Stimulated activated naive CD8-positive, alpha-beta T cell treated with anti-CD3 and anti-CD28 coated beads, Interleukin-15, Interleukin-2, amounts not matched to agents 100 U/mL and 50 U/mL, for 24 hours (primary cell): ENCODE measurements at regions not wholly inside any gene's neighbourhood (a gene's known extent, or its start where the extent isn't known, plus 50 kb on each side); places are given as distances from the start of the nearest gene placed in this dataset.
"Not testable (repeated sequence)": the region's sequence is repeated elsewhere in the genome, so short reads cannot be mapped to it uniquely, and the experiment has no call there.

ENCODE experiments used
- ATAC-seq: fragments of 150-1000 bp; cut with Tn5 transposase; one replicate; pipeline ENCODE4 v1.10.0; 2021
- DNase-seq: peaks from one replicate; pipeline ENCODE4 v3.0.0; 2021

- ATAC-seq, DNase-seq: not testable (repeated sequence)
Observed at GRCh38 chr6:54564188-54564587, 255.9 kb downstream of the TINAG start.

DNA sequence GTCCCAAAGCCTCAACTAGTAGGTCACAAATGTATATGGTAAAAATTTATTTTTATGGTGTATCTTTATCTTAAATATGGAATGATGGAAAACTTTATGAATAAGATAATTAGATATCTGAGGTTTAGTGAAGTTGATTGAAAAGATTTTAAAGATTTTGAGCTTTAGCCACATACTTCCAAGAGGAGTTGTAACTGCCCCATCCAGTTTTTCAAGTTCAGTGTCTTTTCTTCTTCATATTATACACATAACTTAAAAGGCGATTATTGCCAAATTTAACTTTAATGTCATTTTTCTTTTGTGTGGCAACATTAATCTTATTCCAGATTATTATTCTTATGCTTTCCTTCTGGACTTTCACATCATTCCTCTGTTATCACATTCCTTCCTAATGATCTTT is 266.4 kb downstream of the TINAG start:
- no peak for DNase-seq
- ATAC-seq, result no peak

DNA sequence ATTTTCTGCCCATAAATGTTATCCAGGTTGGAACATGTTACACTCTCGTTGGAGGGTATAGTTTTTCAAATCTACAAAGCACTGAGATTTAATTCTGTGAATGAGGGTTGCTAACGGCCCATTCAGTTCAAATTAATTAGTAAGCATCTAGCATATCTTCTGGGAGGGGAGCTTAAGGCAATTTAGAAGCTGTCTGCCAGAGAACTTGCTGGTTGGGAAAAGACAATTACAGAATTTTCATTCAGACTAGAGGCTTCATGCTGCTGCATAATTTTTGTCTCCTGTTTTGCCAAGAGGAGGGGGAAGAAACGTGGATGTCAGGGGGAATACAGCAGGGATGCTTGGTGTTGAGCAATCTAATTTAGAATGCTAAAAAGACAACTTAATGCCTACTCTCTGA is 268.3 kb upstream of the FAM83B start:
- ATAC-seq (no peak), DNase-seq (no peak)

DNA sequence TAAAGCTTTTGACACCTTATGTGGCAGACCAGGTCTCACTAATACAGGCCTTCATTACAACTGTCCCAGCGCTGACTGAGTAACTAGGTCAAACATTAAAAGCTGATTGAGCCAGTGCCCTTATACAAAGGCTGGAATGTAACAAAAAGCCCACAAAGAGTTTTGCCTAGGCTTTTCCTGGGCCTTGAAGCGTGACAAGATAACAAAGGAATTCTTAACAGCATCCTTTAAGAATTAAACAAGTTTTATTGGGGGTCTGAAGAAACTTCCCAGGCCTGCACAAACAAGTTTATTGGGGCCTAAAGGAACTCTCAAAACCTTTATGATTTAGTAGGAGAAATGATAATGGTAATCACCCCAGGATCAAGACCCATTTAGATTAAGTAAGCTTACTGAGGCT is 267.6 kb upstream of the FAM83B start:
- DNase-seq (no peak), ATAC-seq (no peak)

- no peak for DNase-seq
- no peak for ATAC-seq
Observed at GRCh38 chr6:54586251-54586650, 260.3 kb upstream of the FAM83B start.

DNA sequence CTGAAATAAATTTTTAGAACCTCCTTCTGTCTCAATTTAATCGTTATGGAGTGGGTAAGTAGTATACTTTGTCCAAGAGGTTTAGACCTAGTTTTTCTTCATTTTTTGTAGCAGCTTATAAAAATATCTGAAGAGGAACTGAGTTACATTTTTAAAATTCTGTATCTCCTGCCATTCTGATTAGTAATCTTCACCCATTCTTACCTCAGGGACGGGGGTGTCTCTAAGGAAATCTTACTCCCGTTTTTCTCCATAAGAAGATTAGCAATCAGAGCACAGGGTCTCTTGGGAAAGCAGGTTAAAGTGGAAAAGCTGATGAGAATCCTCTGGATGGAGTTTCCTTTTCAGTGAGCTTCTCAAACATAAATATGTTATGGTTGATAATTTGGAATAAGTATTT is 259.3 kb upstream of the FAM83B start:
- DNase-seq (no peak), ATAC-seq (no peak)

DNA sequence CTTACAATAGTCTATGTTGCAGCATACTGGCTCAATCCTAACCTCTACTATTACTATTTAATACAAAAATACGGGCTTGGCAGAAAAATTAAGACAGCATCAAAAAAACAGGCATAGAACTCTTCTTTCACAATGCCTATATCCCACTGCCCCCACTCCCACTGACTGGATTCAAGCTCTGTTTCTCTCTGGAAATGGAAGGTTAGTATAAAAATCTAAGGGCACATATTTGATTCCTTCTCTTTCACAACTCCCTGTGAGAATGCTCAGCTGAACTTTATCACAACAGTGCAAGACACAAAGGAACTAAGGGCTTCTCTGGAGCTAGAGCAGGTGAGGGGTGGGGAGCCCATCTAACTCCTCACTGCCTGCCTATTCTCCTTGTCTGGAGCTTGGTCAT is 258.4 kb upstream of the FAM83B start:
- no peak for DNase-seq
- no peak for ATAC-seq

DNA sequence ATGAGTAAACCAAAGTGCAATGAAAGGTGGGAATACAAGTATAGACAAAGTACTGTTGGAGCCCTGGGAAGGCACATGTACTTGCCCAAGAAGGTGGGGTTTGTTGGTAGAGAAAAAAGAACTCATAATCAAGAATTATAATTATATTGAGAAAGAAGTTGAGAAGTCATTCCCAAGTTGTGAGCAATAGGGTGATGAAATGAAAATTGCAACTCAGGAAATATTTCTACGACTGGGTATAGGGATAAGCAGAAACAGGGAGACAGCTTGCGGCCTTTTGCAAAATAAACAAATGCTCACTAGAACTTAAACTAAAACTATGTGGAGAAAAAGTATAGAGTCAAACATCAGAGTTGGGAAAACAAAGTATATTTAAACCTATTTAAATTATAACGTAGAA is 250.7 kb upstream of the FAM83B start:
- DNase-seq, result no peak
- ATAC-seq, result no peak

DNA sequence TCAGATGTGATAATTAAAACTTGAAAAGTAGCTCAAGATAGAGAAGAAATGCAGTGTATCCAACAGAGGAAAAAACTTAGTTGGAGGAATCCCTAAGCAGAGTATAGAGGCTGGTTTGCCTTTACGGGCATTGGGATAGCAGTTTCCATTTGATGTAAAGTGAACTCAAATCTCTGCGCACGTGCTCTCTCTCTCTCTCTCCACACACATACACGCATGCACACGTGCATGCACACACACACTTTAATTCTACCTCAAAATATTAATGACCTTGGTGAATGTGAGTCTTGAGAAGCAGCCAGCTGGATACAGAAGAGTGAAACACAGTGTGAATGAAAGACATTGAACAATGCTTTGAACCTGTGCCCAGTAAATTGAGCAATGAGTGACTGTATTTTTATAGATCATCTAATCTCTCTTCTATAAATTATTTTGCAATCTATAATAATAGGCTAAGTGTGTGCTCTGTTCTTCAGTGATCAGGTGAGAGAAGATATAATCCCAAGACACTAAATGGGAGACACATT is 247.7 kb upstream of the FAM83B start:
- DNase-seq (no peak), ATAC-seq (no peak)

GRCh38 chr6:54601600-54602300 is 244.8 kb upstream of the FAM83B start:
- ATAC-seq, result no peak
- no peak for DNase-seq

DNA sequence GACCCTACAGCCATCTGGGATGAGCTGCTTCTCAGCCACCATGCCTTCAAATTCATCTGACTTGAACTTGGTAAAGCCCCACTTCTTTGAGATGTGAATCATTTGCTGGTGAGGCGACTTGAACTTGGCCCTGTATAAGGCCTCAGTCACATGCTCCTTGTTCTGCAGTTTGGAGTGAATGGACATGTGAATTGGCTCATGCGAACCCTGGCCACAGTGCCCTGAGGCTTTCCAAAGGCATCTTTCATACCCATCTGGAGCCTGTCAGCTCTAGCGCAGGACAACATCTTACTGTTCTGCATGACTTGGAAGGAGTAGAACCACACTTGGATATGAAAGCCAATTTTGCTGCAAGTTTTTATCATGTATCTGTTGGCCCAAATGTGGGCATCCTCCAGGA is 244.0 kb upstream of the FAM83B start:
- ATAC-seq, result no peak
- no peak for DNase-seq

DNA sequence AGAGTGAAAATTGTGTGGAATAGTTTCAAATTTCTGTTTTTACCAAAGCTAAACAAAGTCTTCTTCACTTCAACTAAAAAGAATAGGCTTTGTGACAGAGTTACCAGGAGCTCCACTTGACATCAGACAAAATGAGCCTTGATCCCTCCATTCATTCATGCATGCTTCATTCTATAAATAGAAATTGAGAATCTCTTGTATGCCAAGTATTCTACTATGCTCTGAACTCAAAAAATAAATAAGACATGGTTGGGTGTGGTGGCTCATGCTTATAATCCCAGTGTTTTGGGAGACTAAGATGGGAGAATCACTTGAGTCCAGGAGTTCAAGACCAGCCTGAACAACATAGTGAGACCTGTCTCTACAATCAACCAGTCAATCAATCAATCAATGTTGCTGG is 236.6 kb upstream of the FAM83B start:
- DNase-seq (no peak), ATAC-seq (no peak)

- DNase-seq (no peak), ATAC-seq (no peak)
Observed at GRCh38 chr6:54613596-54613995, 233.0 kb upstream of the FAM83B start.

- ATAC-seq (no peak), DNase-seq (no peak)
Observed at GRCh38 chr6:54614499-54615195, 231.9 kb upstream of the FAM83B start.

- ATAC-seq, result no peak
- DNase-seq, result no peak
Observed at GRCh38 chr6:54617730-54618129, 228.8 kb upstream of the FAM83B start.

GRCh38 chr6:54618572-54618971 is 228.0 kb upstream of the FAM83B start:
- DNase-seq (no peak), ATAC-seq (no peak)

- no peak for DNase-seq
- no peak for ATAC-seq
Observed at GRCh38 chr6:54619102-54619501, 227.5 kb upstream of the FAM83B start.

GRCh38 chr6:54621285-54621684 is 225.3 kb upstream of the FAM83B start:
- no peak for ATAC-seq
- DNase-seq, result no peak

DNA sequence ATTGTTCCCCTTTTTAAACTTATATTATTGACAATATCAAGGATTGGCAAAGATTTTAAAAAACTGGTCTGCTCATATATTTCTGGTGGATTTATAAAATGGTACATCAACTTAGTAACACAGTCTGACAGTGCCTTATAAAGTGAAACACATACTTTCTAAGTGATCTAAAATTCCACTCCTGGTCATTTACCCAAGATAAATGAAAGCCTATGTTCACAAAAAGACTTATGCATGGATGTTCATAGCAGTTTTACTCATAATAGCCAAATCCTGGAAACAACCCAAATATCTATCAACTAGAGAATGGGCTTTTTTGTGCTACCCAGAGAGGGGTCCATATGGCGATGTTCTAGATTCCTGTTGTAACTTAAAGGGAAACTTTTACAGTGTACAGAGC is 222.4 kb upstream of the FAM83B start:
- no peak for ATAC-seq
- no peak for DNase-seq

DNA sequence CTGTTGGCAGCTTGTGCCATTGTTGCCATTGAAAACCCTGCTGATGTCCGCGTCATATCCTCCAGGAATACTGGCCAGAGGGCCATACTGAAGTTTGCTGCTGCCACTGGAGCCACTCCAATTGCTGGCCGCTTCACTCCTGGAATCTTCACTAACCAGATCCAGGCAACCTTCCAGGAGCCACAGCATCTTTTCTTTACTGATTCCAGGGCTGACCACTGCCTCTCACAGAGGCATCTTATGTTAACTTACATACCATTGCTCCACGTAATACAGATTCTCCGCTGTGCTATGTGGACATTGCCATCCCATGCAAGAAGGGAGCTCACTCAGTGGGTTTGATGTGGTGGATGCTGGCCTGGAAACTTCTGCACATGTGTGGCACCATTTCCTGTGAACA is 221.8 kb upstream of the FAM83B start:
- ATAC-seq (no peak), DNase-seq (no peak)

DNA sequence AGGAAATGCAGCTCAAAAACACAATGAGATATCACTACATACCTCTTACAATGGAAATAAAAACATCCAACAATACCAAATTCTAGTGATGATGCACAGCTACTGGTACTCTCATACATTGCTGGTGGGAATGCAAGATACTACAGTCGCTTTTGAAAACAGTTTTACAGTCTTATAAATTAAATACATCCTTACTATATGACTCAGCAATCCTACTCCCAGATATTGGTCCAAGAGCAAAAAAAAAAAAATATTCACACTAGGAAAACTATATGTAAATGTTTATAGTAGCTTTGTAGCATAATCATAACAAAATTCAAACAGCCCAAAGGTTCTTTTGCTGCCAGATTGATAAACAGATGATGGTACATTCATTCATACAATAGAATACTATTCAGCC is 217.4 kb upstream of the FAM83B start:
- no peak for ATAC-seq

DNA sequence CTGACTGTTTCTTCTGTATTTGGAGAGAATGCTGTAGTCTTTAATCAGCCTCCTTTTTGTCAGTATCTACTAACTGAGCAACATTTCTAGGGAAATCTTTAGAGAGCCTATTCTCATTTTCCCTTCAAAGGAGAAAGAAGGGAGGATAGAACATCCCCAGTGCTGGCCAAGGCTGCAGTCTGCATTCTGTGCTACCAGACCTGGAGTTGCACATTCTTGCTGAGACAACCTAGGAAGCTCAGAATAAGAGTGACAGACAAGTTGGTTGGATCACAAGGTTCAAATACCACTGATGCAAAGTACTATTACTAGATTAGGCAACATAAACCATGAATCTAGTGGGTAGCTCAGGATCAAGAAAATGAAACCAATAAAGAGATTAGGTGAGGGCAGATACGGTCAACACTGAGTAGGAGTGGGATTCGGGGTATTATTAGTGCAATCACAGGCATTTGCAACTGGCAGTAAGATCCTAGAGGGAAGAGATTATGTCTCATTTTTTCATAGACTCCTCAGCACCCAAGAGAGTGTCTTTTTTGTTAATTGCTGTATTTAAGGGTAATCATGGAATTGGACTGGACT is 213.5 kb upstream of the FAM83B start:
- ATAC-seq (no peak), DNase-seq (no peak)

More for the DNA sequence above, 217.4 kb upstream of the FAM83B start:
- no peak for DNase-seq

- ATAC-seq (no peak), DNase-seq (no peak)
Observed at GRCh38 chr6:54633601-54634000, 213.0 kb upstream of the FAM83B start.

GRCh38 chr6:54640911-54641310 is 205.7 kb upstream of the FAM83B start:
- ATAC-seq, result no peak
- DNase-seq, result no peak
